H9 (cell line): ENCODE measurements at regions not wholly inside any gene's neighbourhood (a gene's known extent, or its start where the extent isn't known, plus 50 kb on each side); places are given as distances from the start of the nearest gene placed in this dataset.

Experiments used
- DNase-seq: peaks from one replicate; pipeline ENCODE4 v3.0.0-alpha.2; 2017
- H2AFZ ChIP-seq: one replicate; pipeline ENCODE4 v1.6.1; 2013; ENCODE audit warnings: mild to moderate bottlenecking, low read length, control low read depth, moderate library complexity
- H2AK5ac ChIP-seq: 2 replicates; pipeline ENCODE4 v1.6.1; 2013; ENCODE audit warnings: low read length, control low read depth, mixed read lengths; ENCODE audit not compliant: insufficient read length
- H2BK120ac ChIP-seq: one replicate; pipeline ENCODE4 v1.6.1; 2013; ENCODE audit warnings: low read depth, mild to moderate bottlenecking, low read length, control low read depth, inconsistent platforms; ENCODE audit not compliant: poor library complexity, severe bottlenecking
- H2BK12ac ChIP-seq: 2 replicates; pipeline ENCODE4 v1.6.1; 2013; ENCODE audit warnings: low read length, control low read depth, mixed read lengths, low read depth; ENCODE audit not compliant: insufficient read length
- H2BK15ac ChIP-seq: 2 replicates; pipeline ENCODE4 v1.6.1; 2013; ENCODE audit warnings: low read depth, low read length, control low read depth
- H2BK20ac ChIP-seq: one replicate; pipeline ENCODE4 v1.6.1; 2013; ENCODE audit warnings: low read depth, mild to moderate bottlenecking, low read length, control low read depth, inconsistent platforms; ENCODE audit not compliant: poor library complexity, severe bottlenecking
- H2BK5ac ChIP-seq: 2 replicates; pipeline ENCODE4 v1.6.1; 2013; ENCODE audit warnings: low read length, control low read depth, mixed read lengths; ENCODE audit not compliant: insufficient read length
- H3K14ac ChIP-seq: 2 replicates; pipeline ENCODE4 v1.6.1; 2013; ENCODE audit warnings: low read length, control low read depth; ENCODE audit not compliant: insufficient read depth
- H3K18ac ChIP-seq: 2 replicates; pipeline ENCODE4 v1.6.1; 2013; ENCODE audit warnings: low read depth, mild to moderate bottlenecking, mixed read lengths, low read length, control low read depth; ENCODE audit not compliant: insufficient read length
- H3K23ac ChIP-seq: 2 replicates; pipeline ENCODE4 v1.6.1; 2013; ENCODE audit warnings: low read length, control low read depth, mixed read lengths, low read depth; ENCODE audit not compliant: insufficient read length
- H3K23me2 ChIP-seq: 2 replicates; pipeline ENCODE4 v1.6.1; 2013; ENCODE audit warnings: low read depth, mild to moderate bottlenecking, mixed read lengths, low read length, control low read depth; ENCODE audit not compliant: insufficient read length, poor library complexity, severe bottlenecking
- H3K27ac ChIP-seq: 2 replicates; pipeline ENCODE4 v1.5.1; 2013; ENCODE audit warnings: low read length, control low read depth, mixed read lengths, low read depth; ENCODE audit not compliant: insufficient read length
- H3K27me3 ChIP-seq: 2 replicates; pipeline ENCODE4 v1.6.1; 2013; ENCODE audit warnings: low read length, control low read depth, inconsistent platforms; ENCODE audit not compliant: insufficient read depth
- H3K4ac ChIP-seq: 2 replicates; pipeline ENCODE4 v1.6.1; 2013; ENCODE audit warnings: low read depth, mild to moderate bottlenecking, control low read depth, inconsistent platforms, low read length, moderate library complexity
- H3K4me1 ChIP-seq: 2 replicates; pipeline ENCODE4 v1.6.1; 2013; ENCODE audit warnings: low read length, control low read depth, inconsistent platforms; ENCODE audit not compliant: insufficient read depth
- H3K4me2 ChIP-seq: 2 replicates; pipeline ENCODE4 v1.6.1; 2013; ENCODE audit warnings: low read length, control low read depth, mixed read lengths; ENCODE audit not compliant: insufficient read length, insufficient read depth
- H3K56ac ChIP-seq: 2 replicates; pipeline ENCODE4 v1.6.1; 2013; ENCODE audit warnings: low read depth, mild to moderate bottlenecking, mixed read lengths, low read length, control low read depth; ENCODE audit not compliant: insufficient read length
- H3K79me1 ChIP-seq: 2 replicates; pipeline ENCODE4 v1.6.1; 2013; ENCODE audit warnings: low read depth, mild to moderate bottlenecking, moderate library complexity, low read length, control low read depth, inconsistent platforms; ENCODE audit not compliant: insufficient read depth, poor library complexity, severe bottlenecking
- H3K79me2 ChIP-seq: 2 replicates; pipeline ENCODE4 v1.6.1; 2013; ENCODE audit warnings: low read length, control low read depth, inconsistent platforms; ENCODE audit not compliant: insufficient read depth
- H3K9ac ChIP-seq: 2 replicates; pipeline ENCODE4 v1.6.1; 2013; ENCODE audit warnings: low read length, control low read depth, mixed read lengths; ENCODE audit not compliant: insufficient read length; ENCODE audit errors: extremely low read depth
- H3K9me3 ChIP-seq: one replicate; pipeline ENCODE4 v1.6.1; 2013; ENCODE audit warnings: low read depth, low read length, inconsistent platforms; ENCODE audit not compliant: control insufficient read depth
- H3T11ph ChIP-seq: one replicate; pipeline ENCODE4 v1.6.1; 2013; ENCODE audit warnings: mild to moderate bottlenecking, low read length, control low read depth, inconsistent platforms
- H4K20me1 ChIP-seq: one replicate; pipeline ENCODE4 v1.6.1; 2013; ENCODE audit not compliant: control insufficient read depth, insufficient read length, insufficient read depth
- H4K5ac ChIP-seq: 2 replicates; pipeline ENCODE4 v1.6.1; 2013; ENCODE audit warnings: low read depth, mild to moderate bottlenecking, mixed read lengths, low read length, control low read depth; ENCODE audit not compliant: insufficient read length
- H4K8ac ChIP-seq: replicated peaks from 2 replicates; pipeline ENCODE4 v1.6.1; 2013; ENCODE audit warnings: low read length, control low read depth, mixed read lengths, low read depth; ENCODE audit not compliant: insufficient read length
- H4K91ac ChIP-seq: 2 replicates; pipeline ENCODE4 v1.6.1; 2013; ENCODE audit warnings: low read depth, mild to moderate bottlenecking, moderate library complexity, mixed read lengths, low read length, control low read depth; ENCODE audit not compliant: insufficient read length
- H3K27ac Mint-ChIP-seq, 3 experiments: 2 replicates in 2 of 3; 3 replicates in 1 of 3; pipeline ENCODE4 v1.8.0; 2020 to 2021; ENCODE audit warnings: mixed read lengths in 3 of 3, mild to moderate bottlenecking in 1 of 3, moderate library complexity in 1 of 3
- H3K27me3 Mint-ChIP-seq: 2 replicates; pipeline ENCODE4 v1.8.0; 2021; ENCODE audit warnings: low read depth, mild to moderate bottlenecking, moderate library complexity, mixed read lengths
- H3K36me3 Mint-ChIP-seq, 3 experiments: 2 replicates in 2 of 3; 3 replicates in 1 of 3; pipeline ENCODE4 v1.8.0; 2020 to 2021; ENCODE audit warnings: low read depth in 3 of 3, mixed read lengths in 3 of 3; ENCODE audit not compliant: insufficient read depth in 1 of 3
- H3K4me1 Mint-ChIP-seq, 2 experiments: 2 replicates each; pipeline ENCODE4 v1.8.0; 2020; ENCODE audit warnings: mixed read lengths in 2 of 2
- H3K4me3 Mint-ChIP-seq, 2 experiments: 2 replicates in 1 of 2; 3 replicates in 1 of 2; pipeline ENCODE4 v1.8.0; 2020 to 2021; ENCODE audit warnings: mild to moderate bottlenecking in 2 of 2, mixed read lengths in 2 of 2, moderate library complexity in 1 of 2
- H3K9me3 Mint-ChIP-seq, 2 experiments: 2 replicates in 1 of 2; 3 replicates in 1 of 2; pipeline ENCODE4 v1.8.0; 2020; ENCODE audit warnings: mild to moderate bottlenecking in 2 of 2, mixed read lengths in 2 of 2, moderate library complexity in 1 of 2
- CTCF ChIP-seq: fragments of 200-600 bp; sonication (generic); conservative IDR thresholded peaks from 3 replicates; pipeline ENCODE4 v1.8.0; 2021; ENCODE audit warnings: antibody characterized with exemption, mild to moderate bottlenecking
- WGBS: extraction: QIAGEN DNeasy Blood & Tissue Kit; methylation state at CpG from one replicate; pipeline ENCODE4 v1.1.7; 2013; ENCODE audit warnings: missing lambda C conversion rate, low lambda C conversion rate, mixed read lengths; ENCODE audit not compliant: insufficient read length; ENCODE audit errors: extremely low coverage; 5-methylcytosine and 5-hydroxymethylcytosine counted together

GRCh38 chr14:85112762-85113161 lies 417.2 kb upstream of the FLRT2 start:
- Histone ChIP-seq H3K4ac (no peak overlapping the region), H3K56ac (no peak overlapping the region), H3K79me1 (no peaks in the 10 kb centered on the region), H3K23me2 (no peaks in the 10 kb centered on the region), H3K23ac (no peak overlapping the region), H2BK5ac (no peak overlapping the region), H2AFZ (no peak overlapping the region), H2BK120ac (no peak overlapping the region), H3T11ph (no peak overlapping the region), H2AK5ac (no peak overlapping the region), H3K27ac (no peak overlapping the region), H2BK15ac (no peak overlapping the region), H4K8ac (no peak overlapping the region), H4K91ac (no peak overlapping the region), H4K20me1 (no peaks in the 10 kb centered on the region), H3K9ac (no peak overlapping the region), H3K9me3 (peaks cover 13% of the 10 kb centered on the region), H3K4me1 (no peaks in the 10 kb centered on the region), H3K14ac (no peak overlapping the region), H3K18ac (no peak overlapping the region), H3K79me2 (no peaks in the 10 kb centered on the region), H3K27me3 (no peaks in the 10 kb centered on the region), H3K4me2 (no peak overlapping the region), H4K5ac (no peak overlapping the region), H2BK12ac (no peak overlapping the region), H2BK20ac (no peak overlapping the region)
- Mint-ChIP-seq H3K27ac (no peak overlapping the region), H3K36me3 (peaks cover 13 to 32% (median 20%) of the 10 kb centered on the region in 3 experiments), H3K4me1 (0 out of 4 replicates have a peak, but pooled peaks cover 0 to 2% of the 10 kb centered on the region in 2 experiments), H3K4me3 (no peak overlapping the region), H3K9me3 (peaks cover 29 to 33% of the 10 kb centered on the region in 2 experiments), H3K27me3 (no peaks in the 10 kb centered on the region)
- TF ChIP-seq CTCF, result no peak
- DNase-seq, result no peak
- no CpG with 5 or more reads among the region's 2 CpGs for whole genome bisulfite sequencing
